HuH-7.5 (cell line): ENCODE measurements at regions not wholly inside any gene's neighbourhood (a gene's known extent, or its start where the extent isn't known, plus 50 kb on each side); places are given as distances from the start of the nearest gene placed in this dataset.
"Not testable (repeated sequence)": the region's sequence is repeated elsewhere in the genome, so short reads cannot be mapped to it uniquely, and the experiment has no call there.

Experiments
- DNase-seq: peaks from one replicate; pipeline ENCODE4 v3.0.0; 2011; ENCODE audit warnings: low spot score

GRCh38 chr13:80074811-80075210 lies 266.1 kb downstream of the SPRY2 start:
- no peak for DNase-seq

GRCh38 chr13:80074143-80074752 lies 266.7 kb downstream of the SPRY2 start:
- peak; percentile 32 for DNase-seq

- no peak for DNase-seq
These were observed 268.7 kb downstream of the SPRY2 start for GRCh38 chr13:80072231-80072630.

- DNase-seq = no peak
These were observed 270.8 kb downstream of the SPRY2 start for GRCh38 chr13:80070024-80070703.

- no peak for DNase-seq
These were observed 271.6 kb downstream of the SPRY2 start for GRCh38 chr13:80069374-80069773.

- DNase-seq = no peak
These were observed 274.9 kb downstream of the SPRY2 start for GRCh38 chr13:80065996-80066395.

GRCh38 chr13:80062416-80062815 lies 278.5 kb downstream of the SPRY2 start:
- not testable (repeated sequence) for DNase-seq

- no peak for DNase-seq
These were observed 281.1 kb downstream of the SPRY2 start for GRCh38 chr13:80059789-80060188.

GRCh38 chr13:80058626-80059025 lies 282.3 kb downstream of the SPRY2 start:
- no peak for DNase-seq

- DNase-seq = no peak
These were observed 285.1 kb downstream of the SPRY2 start for GRCh38 chr13:80055847-80056246.

GRCh38 chr13:80054806-80055205 lies 286.1 kb downstream of the SPRY2 start:
- no peak for DNase-seq

GRCh38 chr13:80052286-80052685 lies 288.6 kb downstream of the SPRY2 start:
- DNase-seq = no peak

- no peak for DNase-seq
These were observed 290.7 kb downstream of the SPRY2 start for GRCh38 chr13:80050252-80050651.

- no peak for DNase-seq
These were observed 292.1 kb downstream of the SPRY2 start for GRCh38 chr13:80048802-80049201.

- DNase-seq = no peak
These were observed 292.9 kb downstream of the SPRY2 start for GRCh38 chr13:80048030-80048429.

- no peak for DNase-seq
These were observed 293.5 kb downstream of the SPRY2 start for GRCh38 chr13:80047406-80047805.

GRCh38 chr13:80040981-80041317 lies 300.0 kb downstream of the SPRY2 start:
- no peak for DNase-seq

GRCh38 chr13:80040196-80040980 lies 300.5 kb downstream of the SPRY2 start:
- no peak for DNase-seq

GRCh38 chr13:80039000-80039399 lies 301.9 kb downstream of the SPRY2 start:
- DNase-seq = no peak

GRCh38 chr13:80038371-80038770 lies 302.6 kb downstream of the SPRY2 start:
- DNase-seq = no peak

GRCh38 chr13:80037505-80037888 lies 303.4 kb downstream of the SPRY2 start:
- no peak for DNase-seq

GRCh38 chr13:80036845-80037504 lies 304.0 kb downstream of the SPRY2 start:
- DNase-seq = no peak

GRCh38 chr13:80035096-80035495 lies 305.8 kb downstream of the SPRY2 start:
- DNase-seq = no peak
